ENCODE measurements at regions not wholly inside any gene's neighbourhood (a gene's known extent, or its start where the extent isn't known, plus 50 kb on each side); places are given as distances from the start of the nearest gene placed in this dataset.

DNA sequence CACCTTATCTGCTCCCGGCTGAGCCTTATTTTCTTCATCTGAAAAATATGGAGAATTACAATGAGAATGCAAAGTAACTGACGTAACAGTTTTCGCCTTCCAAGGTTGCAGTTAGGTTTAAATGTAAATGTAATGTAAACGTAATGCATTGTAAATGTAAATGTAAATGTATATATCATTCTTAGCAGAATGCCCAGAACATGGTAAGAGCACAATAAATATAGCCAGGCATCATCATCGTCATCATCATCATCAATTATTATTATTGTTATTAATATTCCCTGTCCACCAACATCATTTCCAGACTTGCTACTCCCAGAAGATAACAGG is 770.0 kb downstream of the MED13L start:
- TF ChIP-seq TAF1 (IDR thresholded peaks at IDR 0.05; ENCODE audit: low read depth, low read length) (no peak), KDM1A (IDR thresholded peaks at IDR 0.05; ENCODE audit: borderline replicate concordance, low read length) (no peak), POLR2A (IDR thresholded peaks at IDR 0.05; ENCODE audit: control extremely low read depth in 1 of 2, low read depth in 2 of 2, low read length in 2 of 2) (no peak), JUN (IDR thresholded peaks at IDR 0.05; ENCODE audit: low read depth, low read length) (no peak), EGR1 (IDR thresholded peaks at IDR 0.05; ENCODE audit: borderline replicate concordance, low read depth, low read length) (no peak)
- TF ChIP-seq, protein P1, sequence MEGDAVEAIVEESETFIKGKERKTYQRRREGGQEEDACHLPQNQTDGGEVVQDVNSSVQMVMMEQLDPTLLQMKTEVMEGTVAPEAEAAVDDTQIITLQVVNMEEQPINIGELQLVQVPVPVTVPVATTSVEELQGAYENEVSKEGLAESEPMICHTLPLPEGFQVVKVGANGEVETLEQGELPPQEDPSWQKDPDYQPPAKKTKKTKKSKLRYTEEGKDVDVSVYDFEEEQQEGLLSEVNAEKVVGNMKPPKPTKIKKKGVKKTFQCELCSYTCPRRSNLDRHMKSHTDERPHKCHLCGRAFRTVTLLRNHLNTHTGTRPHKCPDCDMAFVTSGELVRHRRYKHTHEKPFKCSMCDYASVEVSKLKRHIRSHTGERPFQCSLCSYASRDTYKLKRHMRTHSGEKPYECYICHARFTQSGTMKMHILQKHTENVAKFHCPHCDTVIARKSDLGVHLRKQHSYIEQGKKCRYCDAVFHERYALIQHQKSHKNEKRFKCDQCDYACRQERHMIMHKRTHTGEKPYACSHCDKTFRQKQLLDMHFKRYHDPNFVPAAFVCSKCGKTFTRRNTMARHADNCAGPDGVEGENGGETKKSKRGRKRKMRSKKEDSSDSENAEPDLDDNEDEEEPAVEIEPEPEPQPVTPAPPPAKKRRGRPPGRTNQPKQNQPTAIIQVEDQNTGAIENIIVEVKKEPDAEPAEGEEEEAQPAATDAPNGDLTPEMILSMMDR (IDR thresholded peaks at IDR 0.05; ENCODE audit: control extremely low read depth in 1 of 3, insufficient read depth in 1 of 3, low read depth in 1 of 3, low read length in 3 of 3), result no peak

All from H1 (cell line).